ENCODE measurements at regions not wholly inside any gene's neighbourhood (a gene's known extent, or its start where the extent isn't known, plus 50 kb on each side); places are given as distances from the start of the nearest gene placed in this dataset.

GRCh38 chr4:165621983-165622382 is 243.2 kb downstream of the CPE start:
- H3K4me1 Mint-ChIP-seq (ENCODE audit: unreplicated experiment), result peaks cover 7% of the 10 kb centered on the region
- H3K4me3 Mint-ChIP-seq (ENCODE audit: unreplicated experiment), result no peak overlapping the region
- H3K27ac Mint-ChIP-seq (ENCODE audit: unreplicated experiment), result peak overlapping the region; percentile 76

GRCh38 chr4:165625281-165625680 is 246.5 kb downstream of the CPE start:
- Mint-ChIP-seq H3K27ac (ENCODE audit: unreplicated experiment) (no peak overlapping the region), H3K9me3 (ENCODE audit: unreplicated experiment) (no peaks in the 10 kb centered on the region), H3K4me1 (ENCODE audit: unreplicated experiment) (peaks cover 7% of the 10 kb centered on the region), H3K36me3 (ENCODE audit: low read depth, unreplicated experiment) (no peaks in the 10 kb centered on the region), H3K4me3 (ENCODE audit: unreplicated experiment) (no peak overlapping the region), H3K27me3 (ENCODE audit: unreplicated experiment) (peaks cover 4% of the 10 kb centered on the region)
- TF ChIP-seq CTCF (IDR thresholded peaks at IDR 0.05; ENCODE audit: unreplicated experiment), result no peak
- no peak for DNase-seq (ENCODE audit: low spot score)

More at GRCh38 chr4:165621983-165622382, 243.2 kb downstream of the CPE start:
- no peak for DNase-seq (ENCODE audit: low spot score)
- no peaks in the 10 kb centered on the region for H3K36me3 Mint-ChIP-seq (ENCODE audit: low read depth, unreplicated experiment)
- peaks cover 4% of the 10 kb centered on the region for H3K27me3 Mint-ChIP-seq (ENCODE audit: unreplicated experiment)
- TF ChIP-seq CTCF (IDR thresholded peaks at IDR 0.05; ENCODE audit: unreplicated experiment), result no peak
- H3K9me3 Mint-ChIP-seq (ENCODE audit: unreplicated experiment), result no peaks in the 10 kb centered on the region

GRCh38 chr4:165626316-165626715 is 246.7 kb upstream of the TLL1 start:
- Mint-ChIP-seq H3K27me3 (ENCODE audit: unreplicated experiment) (peaks cover 2% of the 10 kb centered on the region), H3K4me3 (ENCODE audit: unreplicated experiment) (no peak overlapping the region), H3K9me3 (ENCODE audit: unreplicated experiment) (no peaks in the 10 kb centered on the region), H3K27ac (ENCODE audit: unreplicated experiment) (no peak overlapping the region), H3K4me1 (ENCODE audit: unreplicated experiment) (peaks cover 9% of the 10 kb centered on the region), H3K36me3 (ENCODE audit: low read depth, unreplicated experiment) (no peaks in the 10 kb centered on the region)
- no peak for TF ChIP-seq CTCF (IDR thresholded peaks at IDR 0.05; ENCODE audit: unreplicated experiment)
- DNase-seq (ENCODE audit: low spot score), result no peak

- Mint-ChIP-seq H3K36me3 (ENCODE audit: low read depth, unreplicated experiment) (no peaks in the 10 kb centered on the region), H3K27ac (ENCODE audit: unreplicated experiment) (no peak overlapping the region), H3K4me3 (ENCODE audit: unreplicated experiment) (no peak overlapping the region), H3K4me1 (ENCODE audit: unreplicated experiment) (peaks cover 3% of the 10 kb centered on the region), H3K9me3 (ENCODE audit: unreplicated experiment) (no peaks in the 10 kb centered on the region), H3K27me3 (ENCODE audit: unreplicated experiment) (no peaks in the 10 kb centered on the region)
- DNase-seq (ENCODE audit: low spot score), result no peak
- TF ChIP-seq CTCF (IDR thresholded peaks at IDR 0.05; ENCODE audit: unreplicated experiment), result no peak
Observed at GRCh38 chr4:165627128-165627527, 245.9 kb upstream of the TLL1 start.

- no peak for TF ChIP-seq CTCF (IDR thresholded peaks at IDR 0.05; ENCODE audit: unreplicated experiment)
- H3K27ac Mint-ChIP-seq (ENCODE audit: unreplicated experiment), result no peak overlapping the region
- H3K36me3 Mint-ChIP-seq (ENCODE audit: low read depth, unreplicated experiment), result no peaks in the 10 kb centered on the region
- no peak overlapping the region for H3K4me3 Mint-ChIP-seq (ENCODE audit: unreplicated experiment)
- H3K9me3 Mint-ChIP-seq (ENCODE audit: unreplicated experiment), result no peaks in the 10 kb centered on the region
- H3K4me1 Mint-ChIP-seq (ENCODE audit: unreplicated experiment), result peaks cover 2% of the 10 kb centered on the region
- no peak for DNase-seq (ENCODE audit: low spot score)
- H3K27me3 Mint-ChIP-seq (ENCODE audit: unreplicated experiment), result no peaks in the 10 kb centered on the region
Observed at GRCh38 chr4:165627548-165627947, 245.5 kb upstream of the TLL1 start.

Measured in endothelial cell (in vitro differentiated cells).